Neural crest cell (in vitro differentiated cells): ENCODE measurements at regions not wholly inside any gene's neighbourhood (a gene's known extent, or its start where the extent isn't known, plus 50 kb on each side); places are given as distances from the start of the nearest gene placed in this dataset.

ENCODE experiments used
- DNase-seq: peaks from one replicate; pipeline ENCODE4 v3.0.0; 2021; ENCODE audit warnings: low read depth, mixed read lengths, low spot score
- H3K27ac Mint-ChIP-seq: one replicate; pipeline ENCODE4 v1.8.0; 2021; ENCODE audit warnings: mild to moderate bottlenecking, mixed read lengths; ENCODE audit not compliant: unreplicated experiment
- H3K27me3 Mint-ChIP-seq: 2 replicates; pipeline ENCODE4 v1.8.0; 2021; ENCODE audit warnings: low read depth, mild to moderate bottlenecking, mixed read lengths
- H3K36me3 Mint-ChIP-seq: 2 replicates; pipeline ENCODE4 v1.8.0; 2021; ENCODE audit warnings: low read depth, mild to moderate bottlenecking, mixed read lengths
- H3K4me1 Mint-ChIP-seq: 2 replicates; pipeline ENCODE4 v1.8.0; 2021; ENCODE audit warnings: mixed read lengths
- H3K4me3 Mint-ChIP-seq: one replicate; pipeline ENCODE4 v1.8.0; 2021; ENCODE audit warnings: mild to moderate bottlenecking, mixed read lengths
- H3K9me3 Mint-ChIP-seq: 2 replicates; pipeline ENCODE4 v1.8.0; 2021; ENCODE audit warnings: mixed read lengths
- CTCF ChIP-seq: fragments of 200-600 bp; sonication (generic); conservative IDR thresholded peaks from 2 replicates; pipeline ENCODE4 v1.5.0; 2021; ENCODE audit warnings: antibody characterized with exemption, mild to moderate bottlenecking

GRCh38 chr11:92810423-92811064 lies 158.9 kb upstream of the MTNR1B start:
- no peak overlapping the region for H3K4me3 Mint-ChIP-seq

GRCh38 chr11:92811341-92811740 lies 158.1 kb upstream of the MTNR1B start:
- TF ChIP-seq CTCF: no peak
- peaks cover 23% of the 10 kb centered on the region for H3K4me1 Mint-ChIP-seq
- no peaks in the 10 kb centered on the region for H3K27me3 Mint-ChIP-seq
- peaks cover 4% of the 10 kb centered on the region for H3K9me3 Mint-ChIP-seq
- DNase-seq: no peak
- no peak overlapping the region for H3K4me3 Mint-ChIP-seq
- H3K27ac Mint-ChIP-seq: no peak overlapping the region
- peaks cover 17% of the 10 kb centered on the region for H3K36me3 Mint-ChIP-seq

More at GRCh38 chr11:92810423-92811064, 158.9 kb upstream of the MTNR1B start:
- Mint-ChIP-seq H3K27me3 (no peaks in the 10 kb centered on the region), H3K4me1 (peaks cover 23% of the 10 kb centered on the region), H3K27ac (no peak overlapping the region), H3K9me3 (peaks cover 4% of the 10 kb centered on the region), H3K36me3 (peaks cover 12% of the 10 kb centered on the region)
- TF ChIP-seq CTCF: no peak
- no peak for DNase-seq

DNA sequence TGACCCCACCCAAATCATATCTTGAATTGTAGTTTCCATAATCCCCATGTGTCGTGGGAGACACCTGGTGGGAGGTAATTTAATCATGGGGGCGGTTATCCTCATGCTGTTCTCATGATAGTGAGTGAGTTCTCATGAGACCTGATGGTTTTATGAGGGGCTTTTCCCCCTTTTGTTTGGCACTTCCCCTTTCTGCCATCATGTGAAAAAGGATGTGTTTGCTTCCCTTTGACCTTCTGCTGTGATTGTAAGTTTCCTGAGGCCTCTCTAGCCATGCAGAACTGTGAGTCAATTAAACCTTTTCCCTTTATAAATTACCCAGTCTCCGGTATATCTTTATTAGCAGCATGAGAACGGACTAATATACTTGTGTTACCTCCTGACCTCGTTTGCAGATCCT lies 156.6 kb upstream of the MTNR1B start:
- Mint-ChIP-seq H3K27ac (no peak overlapping the region), H3K4me1 (peaks cover 28% of the 10 kb centered on the region), H3K9me3 (peaks cover 4% of the 10 kb centered on the region), H3K4me3 (no peak overlapping the region), H3K27me3 (no peaks in the 10 kb centered on the region), H3K36me3 (peaks cover 14% of the 10 kb centered on the region)
- no peak for DNase-seq
- no peak for TF ChIP-seq CTCF

- peaks cover 13% of the 10 kb centered on the region for H3K4me1 Mint-ChIP-seq
- TF ChIP-seq CTCF: no peak
- no peak overlapping the region for H3K4me3 Mint-ChIP-seq
- H3K27me3 Mint-ChIP-seq: no peaks in the 10 kb centered on the region
- H3K27ac Mint-ChIP-seq: no peak overlapping the region
- no peak for DNase-seq
- H3K9me3 Mint-ChIP-seq: peaks cover under 1% of the 10 kb centered on the region
- peaks cover 6% of the 10 kb centered on the region for H3K36me3 Mint-ChIP-seq
Observed at GRCh38 chr11:92819830-92820229, 149.6 kb upstream of the MTNR1B start.

- H3K27me3 Mint-ChIP-seq: no peaks in the 10 kb centered on the region
- H3K4me1 Mint-ChIP-seq: peaks cover 13% of the 10 kb centered on the region
- no peak overlapping the region for H3K27ac Mint-ChIP-seq
- H3K36me3 Mint-ChIP-seq: peaks cover 2% of the 10 kb centered on the region
- H3K9me3 Mint-ChIP-seq: no peaks in the 10 kb centered on the region
- TF ChIP-seq CTCF: no peak
- no peak for DNase-seq
- no peak overlapping the region for H3K4me3 Mint-ChIP-seq
Observed at GRCh38 chr11:92820860-92821259, 148.6 kb upstream of the MTNR1B start.
